Caco-2 (cell line): ENCODE measurements at regions not wholly inside any gene's neighbourhood (a gene's known extent, or its start where the extent isn't known, plus 50 kb on each side); places are given as distances from the start of the nearest gene placed in this dataset.

Source experiments
- BruUV-seq: library from RNA; stranded (reverse); fragments of 400-500 nt; replicated peaks from 2 replicates; lab custom pipeline; 2021; lab: Mats Ljungman, UMichigan
- CTCF ChIA-PET: fragments of 300-600 bp; sonication (Branson Sonifier 250); formaldehyde crosslinking; loops from one replicate; lab custom pipeline; 2022; ENCODE audit warnings: antibody characterized with exemption; lab: Charles Lee
- POLR2A ChIA-PET: fragments of 300-600 bp; sonication (Branson Sonifier 250); formaldehyde crosslinking; loops from one replicate; lab custom pipeline; 2022; ENCODE audit warnings: antibody characterized with exemption; lab: Charles Lee
- DNase-seq, 2 experiments: peaks; one replicate each; pipeline versions ENCODE4 v3.0.0 to v3.0.0-alpha.2; 2020 to 2022
- H3K27me3 ChIP-seq: replicated peaks from 2 replicates; pipeline ENCODE4 v1.6.0; 2011; ENCODE audit warnings: low read length; ENCODE audit not compliant: control insufficient read depth, insufficient read depth
- H3K36me3 ChIP-seq: 2 replicates; pipeline ENCODE4 v1.5.1; 2011; ENCODE audit warnings: low read length; ENCODE audit not compliant: control insufficient read depth, insufficient read depth
- H3K4me1 ChIP-seq: fragments of 250-450 bp; sonication (Bioruptor Pico); 2 replicates; pipeline ENCODE4 v1.5.1; 2020; ENCODE audit warnings: mild to moderate bottlenecking
- H3K4me3 ChIP-seq: 2 replicates; pipeline ENCODE4 v1.5.1; 2011; ENCODE audit warnings: low read depth, mild to moderate bottlenecking, control low read depth, low read length
- H3K9me3 ChIP-seq: fragments of 250-450 bp; sonication (Bioruptor Pico); 2 replicates; pipeline ENCODE4 v1.5.1; 2020; ENCODE audit warnings: mild to moderate bottlenecking, moderate library complexity
- H3K27ac Mint-ChIP-seq: one replicate; pipeline ENCODE4 v1.8.0; 2022; ENCODE audit warnings: mixed read lengths; ENCODE audit not compliant: unreplicated experiment
- H3K27me3 Mint-ChIP-seq: one replicate; pipeline ENCODE4 v1.8.0; 2022; ENCODE audit warnings: mixed read lengths; ENCODE audit not compliant: insufficient read depth, unreplicated experiment
- H3K36me3 Mint-ChIP-seq: one replicate; pipeline ENCODE4 v1.8.0; 2022; ENCODE audit warnings: mild to moderate bottlenecking, mixed read lengths; ENCODE audit not compliant: insufficient read depth, unreplicated experiment
- H3K4me1 Mint-ChIP-seq: one replicate; pipeline ENCODE4 v1.8.0; 2022; ENCODE audit warnings: low read depth, mixed read lengths; ENCODE audit not compliant: unreplicated experiment
- H3K4me3 Mint-ChIP-seq: one replicate; pipeline ENCODE4 v1.8.0; 2022; ENCODE audit warnings: mild to moderate bottlenecking, moderate library complexity, mixed read lengths; ENCODE audit not compliant: unreplicated experiment
- H3K9me3 Mint-ChIP-seq: one replicate; pipeline ENCODE4 v1.8.0; 2022; ENCODE audit warnings: mixed read lengths; ENCODE audit not compliant: unreplicated experiment
- intact Hi-C: fragments of 100-400 bp; cut with micrococcal nuclease; formaldehyde crosslinking; loops from one replicate; pipeline ENCODE4 v1.10.0; 2022; ENCODE audit not compliant: unreplicated experiment
- TF ChIP-seq, protein P1 (sequence below), 2 experiments: fragments of 200-600 bp in 1 of 2; IDR thresholded peaks; 1 replicate in 1 of 2; 2 replicates in 1 of 2; pipeline versions ENCODE4 v1.5.1 to v1.8.0; 2011 to 2022; ENCODE audit warnings: antibody characterized with exemption in 1 of 2, control low read depth in 1 of 2, inconsistent platforms in 1 of 2, low read depth in 1 of 2, low read length in 1 of 2, mild to moderate bottlenecking in 1 of 2, moderate library complexity in 1 of 2; ENCODE audit not compliant: insufficient read depth in 1 of 2, severe bottlenecking in 1 of 2, unreplicated experiment in 1 of 2

DNA sequence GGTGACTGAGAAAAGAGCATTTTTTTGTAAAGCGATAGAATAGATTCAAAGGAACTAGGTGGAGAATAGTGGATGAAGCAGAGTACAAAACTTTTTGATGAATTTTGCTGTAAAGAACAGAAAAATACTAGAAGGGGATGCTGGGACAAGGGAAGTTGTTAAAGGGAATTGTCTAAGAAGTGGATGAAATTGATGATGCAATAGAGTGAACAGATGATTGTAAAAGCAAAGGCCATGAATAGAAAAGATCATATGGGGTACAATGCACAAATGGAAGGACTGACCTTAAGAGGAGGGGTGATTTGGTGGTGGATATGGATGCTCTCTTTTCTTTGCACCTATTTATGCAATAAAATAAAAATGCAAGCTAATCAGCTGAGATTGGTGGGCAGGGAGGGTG is 262.7 kb upstream of the MAD2L1 start:
- no peaks in the 10 kb centered on the region for H3K4me1 Mint-ChIP-seq
- no peak overlapping the region for H3K4me3 Mint-ChIP-seq
- BruUV-seq: no TSS peak
- Histone ChIP-seq H3K4me3 (no peak overlapping the region), H3K27me3 (no peaks in the 10 kb centered on the region), H3K36me3 (no peaks in the 10 kb centered on the region), H3K9me3 (no peaks in the 10 kb centered on the region), H3K4me1 (no peaks in the 10 kb centered on the region)
- DNase-seq: no peak
- no peak overlapping the region for H3K27ac Mint-ChIP-seq
- H3K9me3 Mint-ChIP-seq: no peaks in the 10 kb centered on the region
- intact Hi-C loops: no loop called here
- TF ChIP-seq, protein P1, sequence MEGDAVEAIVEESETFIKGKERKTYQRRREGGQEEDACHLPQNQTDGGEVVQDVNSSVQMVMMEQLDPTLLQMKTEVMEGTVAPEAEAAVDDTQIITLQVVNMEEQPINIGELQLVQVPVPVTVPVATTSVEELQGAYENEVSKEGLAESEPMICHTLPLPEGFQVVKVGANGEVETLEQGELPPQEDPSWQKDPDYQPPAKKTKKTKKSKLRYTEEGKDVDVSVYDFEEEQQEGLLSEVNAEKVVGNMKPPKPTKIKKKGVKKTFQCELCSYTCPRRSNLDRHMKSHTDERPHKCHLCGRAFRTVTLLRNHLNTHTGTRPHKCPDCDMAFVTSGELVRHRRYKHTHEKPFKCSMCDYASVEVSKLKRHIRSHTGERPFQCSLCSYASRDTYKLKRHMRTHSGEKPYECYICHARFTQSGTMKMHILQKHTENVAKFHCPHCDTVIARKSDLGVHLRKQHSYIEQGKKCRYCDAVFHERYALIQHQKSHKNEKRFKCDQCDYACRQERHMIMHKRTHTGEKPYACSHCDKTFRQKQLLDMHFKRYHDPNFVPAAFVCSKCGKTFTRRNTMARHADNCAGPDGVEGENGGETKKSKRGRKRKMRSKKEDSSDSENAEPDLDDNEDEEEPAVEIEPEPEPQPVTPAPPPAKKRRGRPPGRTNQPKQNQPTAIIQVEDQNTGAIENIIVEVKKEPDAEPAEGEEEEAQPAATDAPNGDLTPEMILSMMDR (IDR thresholded peaks at IDR 0.05; ENCODE audit: insufficient read depth in 1 of 2, low read depth in 1 of 2, low read length in 1 of 2, severe bottlenecking in 1 of 2, unreplicated experiment in 1 of 2): no peak
- POLR2A ChIA-PET: no interaction called here
- H3K36me3 Mint-ChIP-seq: no peaks in the 10 kb centered on the region
- CTCF ChIA-PET: no interaction called here
- peaks cover 3% of the 10 kb centered on the region for H3K27me3 Mint-ChIP-seq

DNA sequence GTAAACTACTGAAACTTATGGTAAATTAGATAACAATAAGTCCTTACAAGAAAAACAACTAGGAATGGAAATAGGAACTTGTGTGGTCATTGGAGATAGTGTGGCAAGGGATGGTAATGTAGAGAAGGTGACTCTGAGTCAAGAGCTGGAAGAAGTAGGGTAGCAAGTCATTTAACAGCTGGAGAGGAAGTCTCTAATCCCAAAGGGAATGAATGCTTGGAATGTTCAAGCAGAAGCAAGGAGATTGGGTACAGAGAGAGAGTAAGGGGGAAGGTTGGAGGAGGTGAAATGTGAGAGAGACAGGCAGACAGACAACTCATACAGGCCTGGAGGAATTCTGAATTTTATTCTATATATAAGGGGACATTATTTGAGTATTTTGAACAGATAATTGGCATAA is 260.6 kb upstream of the MAD2L1 start:
- Histone ChIP-seq H3K36me3 (no peaks in the 10 kb centered on the region), H3K4me1 (no peaks in the 10 kb centered on the region), H3K27me3 (no peaks in the 10 kb centered on the region), H3K4me3 (no peak overlapping the region), H3K9me3 (no peaks in the 10 kb centered on the region)
- POLR2A ChIA-PET: no interaction called here
- CTCF ChIA-PET: interaction anchor here (0.7 kb wide), 1 partner anchor 1356 kb away, joined by 3 read pairs; no protein-coding TSS in a partner anchor
- H3K36me3 Mint-ChIP-seq: no peaks in the 10 kb centered on the region
- no peak overlapping the region for H3K27ac Mint-ChIP-seq
- no TSS peak for BruUV-seq
- no peak overlapping the region for H3K4me3 Mint-ChIP-seq
- H3K27me3 Mint-ChIP-seq: peaks cover 3% of the 10 kb centered on the region
- no peak for DNase-seq
- intact Hi-C loops: no loop called here
- TF ChIP-seq, protein P1 (IDR thresholded peaks at IDR 0.05; ENCODE audit: insufficient read depth in 1 of 2, low read depth in 1 of 2, low read length in 1 of 2, severe bottlenecking in 1 of 2, unreplicated experiment in 1 of 2): no peak
- no peaks in the 10 kb centered on the region for H3K4me1 Mint-ChIP-seq
- H3K9me3 Mint-ChIP-seq: no peaks in the 10 kb centered on the region

DNA sequence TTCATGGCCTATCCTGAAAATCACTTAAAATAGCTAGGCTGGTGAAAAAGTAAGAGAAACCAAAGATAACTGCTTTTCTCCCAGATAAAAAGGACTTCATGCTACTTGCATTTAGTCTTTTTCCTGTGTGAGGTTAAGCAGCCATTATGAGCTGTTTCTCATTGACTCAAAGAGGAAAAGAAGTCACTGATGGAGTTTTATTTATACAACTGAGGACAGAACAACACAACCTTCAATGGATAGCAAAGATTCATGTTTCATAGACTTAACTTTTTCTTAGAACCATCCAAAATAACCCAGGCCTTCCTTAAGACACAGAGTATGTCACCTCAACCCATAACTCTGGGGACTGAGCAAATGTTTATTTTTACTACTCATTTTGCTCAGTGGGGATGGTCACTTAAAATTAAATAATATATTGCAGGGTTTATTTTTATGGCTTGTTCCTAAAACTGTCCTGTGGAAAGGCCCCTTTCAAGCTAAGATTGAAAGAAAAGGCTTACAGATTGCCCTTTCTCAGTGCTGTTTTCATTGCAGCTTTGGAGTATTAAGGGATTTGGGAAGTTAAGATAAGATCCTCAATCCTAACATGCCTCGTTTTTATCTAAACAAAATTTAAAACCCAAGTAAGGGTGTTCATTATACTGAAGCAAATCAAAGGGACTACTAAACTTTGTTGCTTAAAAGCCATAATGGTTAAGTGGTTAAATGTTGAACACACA is 252.6 kb upstream of the MAD2L1 start:
- no TSS peak for BruUV-seq

More for the DNA sequence above, 252.6 kb upstream of the MAD2L1 start:
- H3K27me3 Mint-ChIP-seq: no peaks in the 10 kb centered on the region
- H3K4me3 Mint-ChIP-seq: no peak overlapping the region
- no peak for DNase-seq
- TF ChIP-seq, protein P1 (IDR thresholded peaks at IDR 0.05; ENCODE audit: insufficient read depth in 1 of 2, low read depth in 1 of 2, low read length in 1 of 2, severe bottlenecking in 1 of 2, unreplicated experiment in 1 of 2): no peak
- ChIA-PET POLR2A (no interaction called here), CTCF (no interaction called here)
- H3K9me3 Mint-ChIP-seq: no peaks in the 10 kb centered on the region
- H3K27me3 ChIP-seq: no peaks in the 10 kb centered on the region
- no peaks in the 10 kb centered on the region for H3K36me3 ChIP-seq
- intact Hi-C loops: no loop called here
- no peaks in the 10 kb centered on the region for H3K36me3 Mint-ChIP-seq
- no peaks in the 10 kb centered on the region for H3K4me1 Mint-ChIP-seq
- H3K9me3 ChIP-seq: no peaks in the 10 kb centered on the region
- H3K4me1 ChIP-seq: no peaks in the 10 kb centered on the region
- no peak overlapping the region for H3K4me3 ChIP-seq
- no peak overlapping the region for H3K27ac Mint-ChIP-seq
